Immature natural killer cell (primary cell): ENCODE measurements at regions not wholly inside any gene's neighbourhood (a gene's known extent, or its start where the extent isn't known, plus 50 kb on each side); places are given as distances from the start of the nearest gene placed in this dataset.

ENCODE experiments used
- DNase-seq, 3 donors: peaks; one replicate each; pipeline ENCODE4 v3.0.0; 2022; ENCODE audit warnings: mixed read lengths in 1 of 3
- H3K27ac Mint-ChIP-seq, 6 donors: one replicate each; pipeline ENCODE4 v1.8.0; 2020; ENCODE audit warnings: mixed read lengths in 6 of 6, mild to moderate bottlenecking in 5 of 6, inconsistent platforms in 4 of 6, moderate library complexity in 3 of 6
- H3K27me3 Mint-ChIP-seq, 3 donors: one replicate each; pipeline ENCODE4 v1.8.0; 2020 to 2021; ENCODE audit warnings: low read depth in 3 of 3, mild to moderate bottlenecking in 3 of 3, mixed read lengths in 3 of 3, moderate library complexity in 3 of 3, inconsistent platforms in 1 of 3
- H3K36me3 Mint-ChIP-seq, 3 donors: one replicate each; pipeline ENCODE4 v1.8.0; 2020; ENCODE audit warnings: mixed read lengths in 3 of 3, inconsistent platforms in 2 of 3, mild to moderate bottlenecking in 2 of 3
- H3K4me1 Mint-ChIP-seq, 2 donors: one replicate each; pipeline ENCODE4 v1.8.0; 2020; ENCODE audit warnings: inconsistent platforms in 2 of 2, mild to moderate bottlenecking in 2 of 2, mixed read lengths in 2 of 2, moderate library complexity in 1 of 2
- H3K4me3 Mint-ChIP-seq, 5 donors: one replicate each; pipeline ENCODE4 v1.8.0; 2020; ENCODE audit warnings: mild to moderate bottlenecking in 5 of 5, mixed read lengths in 5 of 5, inconsistent platforms in 3 of 5, moderate library complexity in 3 of 5
- H3K9me3 Mint-ChIP-seq, 6 donors: one replicate each; pipeline ENCODE4 v1.8.0; 2020; ENCODE audit warnings: mild to moderate bottlenecking in 6 of 6, mixed read lengths in 6 of 6, inconsistent platforms in 4 of 6, moderate library complexity in 3 of 6

GRCh38 chr2:19541884-19542283, 183.5 kb upstream of the OSR1 start:
- H3K4me3 Mint-ChIP-seq = no peak overlapping the region
- H3K9me3 Mint-ChIP-seq = peaks cover 0 to 2% (median 0%) of the 10 kb centered on the region in 6 donors
- no peak for DNase-seq
- no peaks in the 10 kb centered on the region for H3K4me1 Mint-ChIP-seq
- H3K27me3 Mint-ChIP-seq = peaks cover 0 to 2% (median 0%) of the 10 kb centered on the region in 3 donors
- H3K36me3 Mint-ChIP-seq = no peaks in the 10 kb centered on the region
- H3K27ac Mint-ChIP-seq = no peak overlapping the region

- Mint-ChIP-seq H3K9me3 (no peaks in the 10 kb centered on the region), H3K4me1 (no peaks in the 10 kb centered on the region), H3K4me3 (no peak overlapping the region), H3K27ac (no peak overlapping the region), H3K36me3 (no peaks in the 10 kb centered on the region), H3K27me3 (peaks cover 0 to 2% (median 2%) of the 10 kb centered on the region in 3 donors)
- DNase-seq = no peak
Measured at GRCh38 chr2:19540739-19541525, 182.5 kb upstream of the OSR1 start.

- Mint-ChIP-seq H3K36me3 (no peaks in the 10 kb centered on the region), H3K27me3 (peaks cover 0 to 9% (median 2%) of the 10 kb centered on the region in 3 donors), H3K9me3 (peaks cover 0 to 10% (median 3%) of the 10 kb centered on the region in 6 donors), H3K27ac (no peak overlapping the region), H3K4me3 (no peak overlapping the region), H3K4me1 (no peaks in the 10 kb centered on the region)
- no peak for DNase-seq
Measured at GRCh38 chr2:19538411-19538963, 180.1 kb upstream of the OSR1 start.

- DNase-seq = no peak
- H3K9me3 Mint-ChIP-seq = peaks cover 0 to 10% (median 4%) of the 10 kb centered on the region in 6 donors
- H3K4me3 Mint-ChIP-seq = no peak overlapping the region
- no peaks in the 10 kb centered on the region for H3K36me3 Mint-ChIP-seq
- no peak overlapping the region for H3K27ac Mint-ChIP-seq
- no peaks in the 10 kb centered on the region for H3K4me1 Mint-ChIP-seq
- peaks cover 0 to 9% (median 2%) of the 10 kb centered on the region in 3 donors for H3K27me3 Mint-ChIP-seq
Measured at GRCh38 chr2:19536136-19536535, 177.7 kb upstream of the OSR1 start.

GRCh38 chr2:19532547-19533196, 174.2 kb upstream of the OSR1 start:
- Mint-ChIP-seq H3K9me3 (peaks cover 0 to 10% (median 4%) of the 10 kb centered on the region in 6 donors), H3K27me3 (peaks cover 0 to 9% (median 2%) of the 10 kb centered on the region in 3 donors), H3K4me1 (no peaks in the 10 kb centered on the region), H3K36me3 (no peaks in the 10 kb centered on the region), H3K27ac (no peak overlapping the region), H3K4me3 (no peak overlapping the region)
- no peak for DNase-seq

GRCh38 chr2:19529677-19530076, 171.3 kb upstream of the OSR1 start:
- no peak for DNase-seq
- Mint-ChIP-seq H3K9me3 (peaks cover 0 to 4% (median 3%) of the 10 kb centered on the region in 6 donors), H3K4me3 (no peak overlapping the region), H3K27ac (no peak overlapping the region), H3K27me3 (peaks cover 0 to 3% (median 0%) of the 10 kb centered on the region in 3 donors), H3K4me1 (no peaks in the 10 kb centered on the region), H3K36me3 (no peaks in the 10 kb centered on the region)

DNA sequence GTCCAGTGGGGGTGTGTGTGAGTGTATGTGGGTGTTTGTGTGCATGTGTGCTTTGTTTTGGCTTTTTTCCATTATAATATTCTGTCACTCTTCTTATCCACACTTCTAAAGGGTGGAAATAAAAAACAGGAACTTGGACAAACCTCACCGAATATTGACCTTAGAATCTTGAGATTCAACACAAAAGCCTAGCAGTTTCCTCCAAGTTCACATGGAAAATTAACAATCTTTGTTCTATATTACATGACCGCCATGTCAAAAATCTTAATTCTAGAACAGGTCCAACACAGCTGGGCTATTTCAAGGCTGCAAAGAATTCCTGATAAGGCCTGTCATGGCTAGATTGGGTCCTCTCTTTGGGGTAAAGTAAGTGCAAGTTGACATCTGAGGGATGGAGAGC, 169.3 kb upstream of the OSR1 start:
- no peak overlapping the region for H3K27ac Mint-ChIP-seq
- no peaks in the 10 kb centered on the region for H3K4me1 Mint-ChIP-seq
- DNase-seq = no peak
- H3K36me3 Mint-ChIP-seq = no peaks in the 10 kb centered on the region
- no peak overlapping the region for H3K4me3 Mint-ChIP-seq
- H3K27me3 Mint-ChIP-seq = peaks cover 0 to 5% (median 0%) of the 10 kb centered on the region in 3 donors
- peaks cover 0 to 2% (median 0%) of the 10 kb centered on the region in 6 donors for H3K9me3 Mint-ChIP-seq

DNA sequence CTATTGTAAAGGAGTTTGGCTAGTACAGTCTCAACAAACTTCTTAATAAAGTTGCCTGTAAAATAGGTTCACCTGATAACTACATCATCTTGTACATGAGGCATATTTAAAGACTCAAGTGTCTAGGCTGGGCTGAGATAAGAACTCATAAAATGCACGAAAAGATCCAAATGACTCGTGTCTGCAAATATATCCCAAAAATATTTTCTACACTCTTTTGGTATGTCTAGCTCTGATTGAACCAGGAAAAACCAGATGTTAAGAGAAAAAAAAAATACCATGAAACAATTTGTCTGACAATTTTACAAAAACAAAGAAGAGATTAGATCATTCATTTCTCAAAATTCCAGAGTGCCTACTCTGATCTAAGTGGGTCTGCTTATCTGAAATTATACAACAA, 166.9 kb upstream of the OSR1 start:
- no peak overlapping the region for H3K4me3 Mint-ChIP-seq
- H3K27ac Mint-ChIP-seq = no peak overlapping the region
- no peaks in the 10 kb centered on the region for H3K36me3 Mint-ChIP-seq
- H3K27me3 Mint-ChIP-seq = peaks cover 0 to 5% (median 0%) of the 10 kb centered on the region in 3 donors
- H3K9me3 Mint-ChIP-seq = no peaks in the 10 kb centered on the region
- H3K4me1 Mint-ChIP-seq = no peaks in the 10 kb centered on the region
- DNase-seq = no peak

DNA sequence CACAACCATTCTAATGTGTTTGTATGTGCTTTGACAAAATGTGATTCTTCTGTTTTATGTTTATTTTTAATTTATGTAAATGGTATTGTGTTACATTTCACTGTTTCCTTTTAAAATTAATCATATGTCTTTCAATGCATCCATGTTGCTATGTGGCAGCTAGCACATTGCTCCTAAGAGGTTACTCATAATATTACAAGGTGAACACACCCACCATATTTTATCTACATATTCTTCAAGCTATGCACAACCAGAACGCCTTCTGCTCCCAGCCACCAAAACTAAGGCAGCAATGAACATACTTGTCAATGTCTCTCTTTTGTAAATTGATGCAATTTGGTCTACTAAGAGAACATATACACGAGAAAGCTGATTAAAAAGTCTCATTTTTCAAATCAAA, 160.6 kb upstream of the OSR1 start:
- peaks cover 0 to 10% (median under 1%) of the 10 kb centered on the region in 6 donors for H3K9me3 Mint-ChIP-seq
- no peak overlapping the region for H3K4me3 Mint-ChIP-seq
- H3K36me3 Mint-ChIP-seq = no peaks in the 10 kb centered on the region
- H3K4me1 Mint-ChIP-seq = no peaks in the 10 kb centered on the region
- DNase-seq = no peak
- H3K27me3 Mint-ChIP-seq = peaks cover 0 to 2% (median 0%) of the 10 kb centered on the region in 3 donors
- H3K27ac Mint-ChIP-seq = no peak overlapping the region

GRCh38 chr2:19507137-19507536, 148.7 kb upstream of the OSR1 start:
- Mint-ChIP-seq H3K4me1 (no peaks in the 10 kb centered on the region), H3K9me3 (peaks cover 0 to 13% (median 1%) of the 10 kb centered on the region in 6 donors), H3K27me3 (peaks cover 0 to 3% (median 3%) of the 10 kb centered on the region in 3 donors), H3K36me3 (no peaks in the 10 kb centered on the region), H3K4me3 (no peak overlapping the region), H3K27ac (no peak overlapping the region)
- DNase-seq = no peak

- Mint-ChIP-seq H3K9me3 (peaks cover 0 to 11% (median 3%) of the 10 kb centered on the region in 6 donors), H3K27me3 (peaks cover 0 to 3% (median 3%) of the 10 kb centered on the region in 3 donors), H3K4me3 (no peak overlapping the region), H3K36me3 (no peaks in the 10 kb centered on the region), H3K4me1 (no peaks in the 10 kb centered on the region), H3K27ac (no peak overlapping the region)
- no peak for DNase-seq
Measured at GRCh38 chr2:19505199-19506136, 147.0 kb upstream of the OSR1 start.

GRCh38 chr2:19504400-19505198, 146.2 kb upstream of the OSR1 start:
- Mint-ChIP-seq H3K4me1 (no peaks in the 10 kb centered on the region), H3K4me3 (no peak overlapping the region), H3K36me3 (no peaks in the 10 kb centered on the region), H3K9me3 (peaks cover 0 to 11% (median 3%) of the 10 kb centered on the region in 6 donors), H3K27ac (no peak overlapping the region), H3K27me3 (peaks cover 0 to 3% (median 3%) of the 10 kb centered on the region in 3 donors)
- DNase-seq = no peak

GRCh38 chr2:19503915-19504314, 145.5 kb upstream of the OSR1 start:
- Mint-ChIP-seq H3K27ac (no peak overlapping the region), H3K4me3 (no peak overlapping the region), H3K4me1 (no peaks in the 10 kb centered on the region), H3K27me3 (peaks cover 0 to 3% (median 3%) of the 10 kb centered on the region in 3 donors), H3K36me3 (no peaks in the 10 kb centered on the region), H3K9me3 (peaks cover 0 to 11% (median 3%) of the 10 kb centered on the region in 6 donors)
- no peak for DNase-seq
